Epithelial cell of proximal tubule (primary cell): ENCODE measurements at regions not wholly inside any gene's neighbourhood (a gene's known extent, or its start where the extent isn't known, plus 50 kb on each side); places are given as distances from the start of the nearest gene placed in this dataset.
A peak's percentile ranks its signal among the peaks of the same experiment; 100 is the strongest.
"Not testable (repeated sequence)": the region's sequence is repeated elsewhere in the genome, so short reads cannot be mapped to it uniquely, and the experiment has no call there.

ENCODE experiments used
- DNase-seq: peaks from one replicate; pipeline ENCODE4 v3.0.0-alpha.2; 2011; ENCODE audit warnings: low read depth
- H3K4me3 ChIP-seq: 2 replicates; pipeline ENCODE4 v1.5.1; 2011; ENCODE audit warnings: low read depth, mild to moderate bottlenecking, low read length
- TF ChIP-seq, protein P1 (sequence below): conservative IDR thresholded peaks from 2 replicates; pipeline ENCODE4 v1.5.1; 2012; ENCODE audit warnings: low read depth, mild to moderate bottlenecking, low read length

DNA sequence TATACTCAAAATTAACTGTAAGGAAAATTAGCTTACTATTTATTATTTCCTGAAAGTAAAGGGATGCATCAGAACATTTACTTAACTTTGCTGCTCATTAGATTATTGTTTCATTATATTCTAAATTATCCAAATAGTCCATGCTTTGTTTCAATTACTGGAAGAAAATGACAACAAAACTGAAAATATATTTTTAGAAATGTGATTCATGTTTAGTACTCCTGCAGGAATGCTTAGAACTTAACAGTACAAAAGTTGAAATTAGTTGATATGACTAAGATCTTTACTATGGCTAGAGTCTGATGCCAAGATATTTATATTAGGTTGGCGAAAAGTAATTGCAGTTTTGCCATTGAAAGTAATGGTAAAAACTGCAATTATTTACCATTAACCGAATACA, 660.5 kb upstream of the PABPC4L start:
- TF ChIP-seq, protein P1, sequence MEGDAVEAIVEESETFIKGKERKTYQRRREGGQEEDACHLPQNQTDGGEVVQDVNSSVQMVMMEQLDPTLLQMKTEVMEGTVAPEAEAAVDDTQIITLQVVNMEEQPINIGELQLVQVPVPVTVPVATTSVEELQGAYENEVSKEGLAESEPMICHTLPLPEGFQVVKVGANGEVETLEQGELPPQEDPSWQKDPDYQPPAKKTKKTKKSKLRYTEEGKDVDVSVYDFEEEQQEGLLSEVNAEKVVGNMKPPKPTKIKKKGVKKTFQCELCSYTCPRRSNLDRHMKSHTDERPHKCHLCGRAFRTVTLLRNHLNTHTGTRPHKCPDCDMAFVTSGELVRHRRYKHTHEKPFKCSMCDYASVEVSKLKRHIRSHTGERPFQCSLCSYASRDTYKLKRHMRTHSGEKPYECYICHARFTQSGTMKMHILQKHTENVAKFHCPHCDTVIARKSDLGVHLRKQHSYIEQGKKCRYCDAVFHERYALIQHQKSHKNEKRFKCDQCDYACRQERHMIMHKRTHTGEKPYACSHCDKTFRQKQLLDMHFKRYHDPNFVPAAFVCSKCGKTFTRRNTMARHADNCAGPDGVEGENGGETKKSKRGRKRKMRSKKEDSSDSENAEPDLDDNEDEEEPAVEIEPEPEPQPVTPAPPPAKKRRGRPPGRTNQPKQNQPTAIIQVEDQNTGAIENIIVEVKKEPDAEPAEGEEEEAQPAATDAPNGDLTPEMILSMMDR = no peak
- no peak for DNase-seq

DNA sequence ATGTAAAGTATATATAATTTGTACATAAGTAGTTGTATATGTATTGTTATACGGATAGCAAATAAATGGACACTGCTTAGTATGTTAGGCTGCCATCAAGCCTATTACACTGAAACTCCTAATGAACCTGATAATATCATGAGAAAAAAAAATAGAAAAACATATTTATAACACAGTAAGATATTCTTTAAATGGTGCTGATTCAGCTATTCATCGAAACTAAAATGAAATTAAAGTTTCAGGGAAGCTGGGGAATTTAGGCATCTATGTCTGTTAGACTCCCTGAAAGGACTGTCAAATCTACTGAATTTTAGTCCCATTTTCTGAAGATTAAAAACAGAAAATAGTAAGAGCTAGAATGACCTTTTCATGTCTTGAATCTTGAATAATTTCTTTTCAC, 647.1 kb upstream of the PABPC4L start:
- TF ChIP-seq, protein P1 = no peak
- no peak for DNase-seq
- H3K4me3 ChIP-seq = no peak overlapping the region

More for the DNA sequence above, 660.5 kb upstream of the PABPC4L start:
- no peak overlapping the region for H3K4me3 ChIP-seq

DNA sequence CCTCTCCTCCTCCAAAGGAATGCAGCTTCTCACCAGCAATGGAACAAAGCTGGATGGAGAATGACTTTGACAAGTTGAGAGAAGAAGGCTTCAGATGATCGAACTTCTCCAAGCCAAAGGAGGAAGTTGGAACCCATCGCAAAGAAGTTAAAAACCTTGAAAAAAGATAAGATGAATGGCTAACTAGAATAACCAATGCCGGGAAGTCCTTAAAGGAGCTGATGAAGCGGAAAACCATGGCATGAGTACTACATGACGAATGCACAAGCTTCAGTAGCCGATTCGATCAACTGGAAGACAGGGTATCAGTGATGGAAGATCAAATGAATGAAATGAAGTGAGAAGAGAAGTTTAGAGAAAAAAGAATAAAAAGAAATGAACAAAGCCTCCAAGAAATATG, 629.2 kb upstream of the PABPC4L start:
- not testable (repeated sequence) for H3K4me3 ChIP-seq
- DNase-seq = peak; percentile 13

DNA sequence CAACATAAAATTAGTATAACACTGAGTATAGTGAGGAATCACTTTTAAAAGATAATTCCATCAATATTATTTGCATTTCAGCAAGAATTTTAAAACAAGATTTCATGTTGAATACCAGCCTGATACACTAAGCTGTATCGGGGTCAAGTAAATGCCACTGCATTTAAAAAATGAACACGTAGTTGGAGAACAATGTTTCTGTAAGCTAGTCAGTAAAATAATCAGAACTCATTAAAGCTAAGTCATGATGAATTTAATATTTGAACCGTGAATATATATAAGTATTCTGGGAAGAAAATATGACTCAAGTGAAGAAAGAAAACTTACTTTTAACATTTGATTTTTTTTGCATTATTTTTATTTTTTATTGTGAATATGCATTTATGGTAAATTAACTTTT, 611.0 kb upstream of the PABPC4L start:
- no peak for DNase-seq
- TF ChIP-seq, protein P1 = no peak
- H3K4me3 ChIP-seq = no peak overlapping the region

DNA sequence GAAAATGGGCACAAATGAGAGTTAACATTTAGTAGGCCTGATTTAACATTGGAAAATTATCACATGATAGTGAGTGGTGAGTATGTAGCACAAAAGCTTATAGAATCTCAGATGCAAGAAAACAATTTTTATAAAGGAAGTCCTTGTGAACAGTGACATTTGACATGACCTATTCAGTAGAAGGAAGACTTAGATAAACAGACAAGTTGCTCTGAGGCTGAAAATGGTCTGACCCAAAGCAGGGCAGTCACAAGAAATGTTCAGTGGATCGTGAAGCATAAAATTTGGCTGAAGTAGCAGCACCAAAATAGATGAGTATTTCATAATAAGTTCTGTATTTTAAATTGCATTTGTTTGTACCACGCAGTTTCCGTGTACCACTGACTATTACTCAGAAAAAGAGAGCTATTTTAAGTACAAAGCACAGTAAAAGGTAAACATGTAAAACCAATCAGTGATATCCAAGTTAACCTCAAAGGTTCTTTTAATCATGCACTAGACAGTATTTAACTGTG, 605.7 kb upstream of the PABPC4L start:
- DNase-seq = peak; percentile 53

DNA sequence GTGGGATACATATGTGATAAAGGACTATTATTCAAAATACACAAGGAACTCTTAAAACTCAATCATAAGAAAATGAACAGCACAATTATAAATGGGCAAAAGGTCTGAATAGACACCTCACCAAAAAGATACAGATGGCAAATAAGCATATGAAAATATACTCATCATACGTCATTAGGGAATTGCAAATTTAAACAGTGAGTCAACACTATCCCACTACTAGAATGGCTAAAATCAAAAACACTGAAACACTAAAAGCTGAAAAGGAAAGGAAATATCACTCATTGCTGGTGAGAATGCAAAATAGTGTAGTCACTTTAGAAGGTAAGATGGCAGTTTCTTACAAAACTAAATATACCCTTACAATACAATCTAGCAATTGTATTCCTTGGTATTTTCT, 597.0 kb upstream of the PABPC4L start:
- DNase-seq = no peak
- TF ChIP-seq, protein P1 = no peak

More for the DNA sequence above, 605.7 kb upstream of the PABPC4L start:
- TF ChIP-seq, protein P1 = no peak
- H3K4me3 ChIP-seq = no peak overlapping the region

DNA sequence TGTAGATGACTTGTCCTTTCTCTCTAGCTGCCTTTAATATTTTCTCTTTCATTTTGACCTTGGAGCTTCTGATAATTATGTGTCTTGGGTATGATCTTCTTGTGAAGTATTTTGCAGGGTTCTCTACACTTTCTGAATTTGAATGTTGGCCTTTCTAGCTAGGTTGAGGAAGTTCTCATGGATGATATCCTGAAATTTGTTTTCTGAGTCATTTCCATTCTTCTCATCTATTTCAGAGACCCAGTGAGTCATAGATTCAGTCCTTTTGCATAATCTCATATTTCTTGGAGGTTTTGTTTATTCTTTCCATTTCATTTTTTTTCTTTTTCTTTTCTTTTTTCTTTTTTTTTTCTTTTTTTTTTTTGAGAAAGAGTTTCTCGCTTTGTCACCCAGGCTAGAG, 585.7 kb upstream of the PABPC4L start:
- DNase-seq = no peak
- TF ChIP-seq, protein P1 = no peak
- no peak overlapping the region for H3K4me3 ChIP-seq

More for the DNA sequence above, 597.0 kb upstream of the PABPC4L start:
- H3K4me3 ChIP-seq = no peak overlapping the region
